ENCODE measurements at regions not wholly inside any gene's neighbourhood (a gene's known extent, or its start where the extent isn't known, plus 50 kb on each side); places are given as distances from the start of the nearest gene placed in this dataset.

DNA sequence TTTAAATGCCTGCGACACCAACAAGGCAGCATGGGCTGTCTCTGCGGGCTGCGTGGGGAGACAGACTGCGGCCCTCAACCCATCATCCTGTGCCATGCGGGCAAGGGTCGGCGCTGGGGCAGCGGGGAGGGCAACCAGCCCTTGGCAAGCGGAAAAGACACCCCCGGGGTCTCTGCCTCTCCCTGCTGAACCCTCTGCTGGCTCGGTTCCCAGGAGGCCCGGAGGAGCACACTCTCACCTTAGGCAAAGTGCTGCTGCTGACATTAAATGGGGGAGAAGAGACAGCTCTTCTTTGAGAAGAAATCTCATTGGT, 129.6 kb upstream of the PPP1R26 start:
- H4K20me1 ChIP-seq (ENCODE audit: control insufficient read depth, insufficient read depth, low read length, poor library complexity, severe bottlenecking) = no peaks in the 10 kb centered on the region
- no peaks in the 10 kb centered on the region for H3K9me3 Mint-ChIP-seq (ENCODE audit: insufficient read depth)
- H3K4me2 ChIP-seq (replicated peaks; ENCODE audit: low read depth, low read length, poor library complexity, severe bottlenecking) = no peak overlapping the region
- POLR2A ChIA-PET = no interaction called here
- TF ChIP-seq, protein P1, sequence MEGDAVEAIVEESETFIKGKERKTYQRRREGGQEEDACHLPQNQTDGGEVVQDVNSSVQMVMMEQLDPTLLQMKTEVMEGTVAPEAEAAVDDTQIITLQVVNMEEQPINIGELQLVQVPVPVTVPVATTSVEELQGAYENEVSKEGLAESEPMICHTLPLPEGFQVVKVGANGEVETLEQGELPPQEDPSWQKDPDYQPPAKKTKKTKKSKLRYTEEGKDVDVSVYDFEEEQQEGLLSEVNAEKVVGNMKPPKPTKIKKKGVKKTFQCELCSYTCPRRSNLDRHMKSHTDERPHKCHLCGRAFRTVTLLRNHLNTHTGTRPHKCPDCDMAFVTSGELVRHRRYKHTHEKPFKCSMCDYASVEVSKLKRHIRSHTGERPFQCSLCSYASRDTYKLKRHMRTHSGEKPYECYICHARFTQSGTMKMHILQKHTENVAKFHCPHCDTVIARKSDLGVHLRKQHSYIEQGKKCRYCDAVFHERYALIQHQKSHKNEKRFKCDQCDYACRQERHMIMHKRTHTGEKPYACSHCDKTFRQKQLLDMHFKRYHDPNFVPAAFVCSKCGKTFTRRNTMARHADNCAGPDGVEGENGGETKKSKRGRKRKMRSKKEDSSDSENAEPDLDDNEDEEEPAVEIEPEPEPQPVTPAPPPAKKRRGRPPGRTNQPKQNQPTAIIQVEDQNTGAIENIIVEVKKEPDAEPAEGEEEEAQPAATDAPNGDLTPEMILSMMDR (IDR thresholded peaks at IDR 0.05) = no peak
- TF ChIP-seq EZH2 (IDR thresholded peaks at IDR 0.05; ENCODE audit: borderline replicate concordance, insufficient read depth, low read depth, low read length, poor library complexity, severe bottlenecking) = no peak
- DNase-seq (no peak), ATAC-seq (ENCODE audit: low read depth) (no peak)
- no peak overlapping the region for H3K27ac Mint-ChIP-seq
- H3K4me1 Mint-ChIP-seq = no peaks in the 10 kb centered on the region
- no peaks in the 10 kb centered on the region for H3K27me3 ChIP-seq (replicated peaks in 1 of 4; ENCODE audit: control extremely low read depth in 1 of 4, control insufficient read depth in 3 of 4, insufficient read depth in 4 of 4, low read length in 3 of 4)
- H2AFZ ChIP-seq (ENCODE audit: insufficient read depth, low read depth, low read length, poor library complexity, severe bottlenecking) = no peak overlapping the region
- no peak overlapping the region for H3K4me3 Mint-ChIP-seq
- peaks cover 7% of the 10 kb centered on the region for H3K27me3 Mint-ChIP-seq
- no peak overlapping the region for H3K27ac ChIP-seq (ENCODE audit: low read length in 2 of 2)
- no peaks in the 10 kb centered on the region for H3K79me2 ChIP-seq (ENCODE audit: control insufficient read depth, insufficient read depth, low read length)
- H3K36me3 ChIP-seq (replicated peaks in 1 of 2; ENCODE audit: control extremely low read depth in 1 of 2, control insufficient read depth in 1 of 2, extremely low read depth in 1 of 2, insufficient read depth in 2 of 2, low read length in 1 of 2) = no peaks in the 10 kb centered on the region
- H3K4me3 ChIP-seq (ENCODE audit: control extremely low read depth in 1 of 5, extremely low read depth in 1 of 5, insufficient read depth in 1 of 5, low read depth in 2 of 5, low read length in 4 of 5) = no peak overlapping the region
- WGBS (ENCODE audit: insufficient coverage) = 90% methylated on average over 12 of the region's 12 CpGs
- no peaks in the 10 kb centered on the region for H3K4me1 ChIP-seq (ENCODE audit: control insufficient read depth in 2 of 2, insufficient read depth in 2 of 2, low read length in 2 of 2)
- intact Hi-C loops (cut with micrococcal nuclease) = no loop called here
- peaks cover 0 to 5% (median 0%) of the 10 kb centered on the region in 3 donors for H3K9me3 ChIP-seq (ENCODE audit: control extremely low read depth in 1 of 3, control insufficient read depth in 2 of 3, insufficient read depth in 1 of 3, low read length in 2 of 3)
- no peak overlapping the region for H3K9ac ChIP-seq (ENCODE audit: low read length)
- CTCF ChIA-PET = no interaction called here

DNA sequence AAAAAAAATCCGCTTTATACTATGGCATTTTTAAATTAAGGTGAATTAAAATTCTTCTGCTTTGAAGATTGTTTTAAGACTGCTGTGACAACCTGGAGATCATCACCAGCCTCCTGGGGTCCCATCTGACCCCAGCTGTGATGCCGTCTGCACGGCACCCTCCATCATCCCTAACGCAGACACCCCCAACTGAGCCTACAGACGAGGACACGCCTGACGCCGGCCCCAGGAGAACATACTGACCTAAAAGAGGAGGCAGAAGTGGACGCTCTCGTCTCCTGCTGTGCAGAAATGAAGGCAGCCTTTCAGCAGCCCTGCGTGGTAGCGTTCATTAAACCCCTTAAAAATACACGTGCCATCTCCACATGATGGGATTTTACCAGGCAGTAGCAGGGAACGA, 125.6 kb upstream of the PPP1R26 start:
- no peak overlapping the region for H3K27ac Mint-ChIP-seq
- intact Hi-C loops (cut with micrococcal nuclease) = no loop called here
- POLR2A ChIA-PET = no interaction called here
- H3K9me3 ChIP-seq (ENCODE audit: control extremely low read depth in 1 of 3, control insufficient read depth in 2 of 3, insufficient read depth in 1 of 3, low read length in 2 of 3) = peaks cover 0 to 5% (median 0%) of the 10 kb centered on the region in 3 donors
- DNase-seq = no peak
- no peak overlapping the region for H3K4me3 ChIP-seq (ENCODE audit: control extremely low read depth in 1 of 5, extremely low read depth in 1 of 5, insufficient read depth in 1 of 5, low read depth in 2 of 5, low read length in 4 of 5)
- H3K79me2 ChIP-seq (ENCODE audit: control insufficient read depth, insufficient read depth, low read length) = no peaks in the 10 kb centered on the region
- no peak overlapping the region for H3K27ac ChIP-seq (ENCODE audit: low read length in 2 of 2)
- no peaks in the 10 kb centered on the region for H3K4me1 Mint-ChIP-seq
- ATAC-seq (ENCODE audit: low read depth) = no peak
- H3K36me3 ChIP-seq (replicated peaks in 1 of 2; ENCODE audit: control extremely low read depth in 1 of 2, control insufficient read depth in 1 of 2, extremely low read depth in 1 of 2, insufficient read depth in 2 of 2, low read length in 1 of 2) = no peaks in the 10 kb centered on the region
- no peaks in the 10 kb centered on the region for H3K4me1 ChIP-seq (ENCODE audit: control insufficient read depth in 2 of 2, insufficient read depth in 2 of 2, low read length in 2 of 2)
- no peaks in the 10 kb centered on the region for H3K27me3 Mint-ChIP-seq
- no peaks in the 10 kb centered on the region for H4K20me1 ChIP-seq (ENCODE audit: control insufficient read depth, insufficient read depth, low read length, poor library complexity, severe bottlenecking)
- H2AFZ ChIP-seq (ENCODE audit: insufficient read depth, low read depth, low read length, poor library complexity, severe bottlenecking) = no peak overlapping the region
- no peak for TF ChIP-seq EZH2 (IDR thresholded peaks at IDR 0.05; ENCODE audit: borderline replicate concordance, insufficient read depth, low read depth, low read length, poor library complexity, severe bottlenecking)
- TF ChIP-seq, protein P1 (IDR thresholded peaks at IDR 0.05) = no peak
- H3K4me3 Mint-ChIP-seq = no peak overlapping the region
- WGBS (ENCODE audit: insufficient coverage) = 93% methylated on average over 12 of the region's 14 CpGs
- H3K9me3 Mint-ChIP-seq (ENCODE audit: insufficient read depth) = no peaks in the 10 kb centered on the region
- no peak overlapping the region for H3K4me2 ChIP-seq (replicated peaks; ENCODE audit: low read depth, low read length, poor library complexity, severe bottlenecking)
- CTCF ChIA-PET = no interaction called here
- no peaks in the 10 kb centered on the region for H3K27me3 ChIP-seq (replicated peaks in 1 of 4; ENCODE audit: control extremely low read depth in 1 of 4, control insufficient read depth in 3 of 4, insufficient read depth in 4 of 4, low read length in 3 of 4)
- no peak overlapping the region for H3K9ac ChIP-seq (ENCODE audit: low read length)
